ENCODE measurements at regions not wholly inside any gene's neighbourhood (a gene's known extent, or its start where the extent isn't known, plus 50 kb on each side); places are given as distances from the start of the nearest gene placed in this dataset.
A peak's percentile ranks its signal among the peaks of the same experiment; 100 is the strongest.

DNA sequence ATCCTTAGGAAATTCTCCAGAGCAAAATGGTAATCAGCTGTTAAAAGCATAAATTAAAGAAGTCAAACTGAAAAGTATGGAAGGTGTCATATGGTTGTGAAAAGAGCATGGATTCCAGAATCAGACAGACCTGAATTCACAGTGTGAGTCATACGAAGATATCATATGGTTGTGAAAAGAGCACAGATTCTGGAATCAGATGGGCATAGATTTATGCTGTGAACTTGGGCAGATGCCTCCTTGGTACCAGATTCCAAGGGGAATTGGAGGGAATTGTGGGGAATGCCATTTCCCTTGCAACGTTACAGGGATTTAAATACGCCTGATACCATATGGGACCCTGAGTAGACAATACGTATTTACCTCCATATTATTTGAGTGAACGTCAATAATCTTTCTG is 183.7 kb downstream of the GALC start:
- Histone ChIP-seq H3K9me3 (ENCODE audit: insufficient read depth, low read depth) (no peaks in the 10 kb centered on the region), H3F3A (ENCODE audit: insufficient read depth, low read depth) (no peaks in the 10 kb centered on the region), H3K79me2 (ENCODE audit: low read depth) (no peaks in the 10 kb centered on the region), H2AFZ (no peak overlapping the region), H3K4me1 (replicated peaks; ENCODE audit: insufficient read depth) (no peaks in the 10 kb centered on the region), H3K4me3 (no peak overlapping the region), H3K27ac (no peak overlapping the region), H4K20me1 (ENCODE audit: insufficient read depth) (no peaks in the 10 kb centered on the region), H3K27me3 (ENCODE audit: insufficient read depth, low read depth) (no peaks in the 10 kb centered on the region), H3K36me3 (ENCODE audit: low read depth) (no peaks in the 10 kb centered on the region), H3K4me2 (no peak overlapping the region), H3K9me2 (ENCODE audit: insufficient read depth) (no peaks in the 10 kb centered on the region)
- POLR2A ChIA-PET (ENCODE audit: unreplicated experiment), result no interaction called here
- CTCF ChIA-PET, result no interaction called here
- BruUV-seq (replicated peaks), result no TSS peak
- intact Hi-C loops (cut with micrococcal nuclease; ENCODE audit: unreplicated experiment), result no loop called here
- no peak for DNase-seq
- TF ChIP-seq EZH2 (IDR thresholded peaks at IDR 0.05; ENCODE audit: low read depth), result no peak
- TF ChIP-seq, protein P1, sequence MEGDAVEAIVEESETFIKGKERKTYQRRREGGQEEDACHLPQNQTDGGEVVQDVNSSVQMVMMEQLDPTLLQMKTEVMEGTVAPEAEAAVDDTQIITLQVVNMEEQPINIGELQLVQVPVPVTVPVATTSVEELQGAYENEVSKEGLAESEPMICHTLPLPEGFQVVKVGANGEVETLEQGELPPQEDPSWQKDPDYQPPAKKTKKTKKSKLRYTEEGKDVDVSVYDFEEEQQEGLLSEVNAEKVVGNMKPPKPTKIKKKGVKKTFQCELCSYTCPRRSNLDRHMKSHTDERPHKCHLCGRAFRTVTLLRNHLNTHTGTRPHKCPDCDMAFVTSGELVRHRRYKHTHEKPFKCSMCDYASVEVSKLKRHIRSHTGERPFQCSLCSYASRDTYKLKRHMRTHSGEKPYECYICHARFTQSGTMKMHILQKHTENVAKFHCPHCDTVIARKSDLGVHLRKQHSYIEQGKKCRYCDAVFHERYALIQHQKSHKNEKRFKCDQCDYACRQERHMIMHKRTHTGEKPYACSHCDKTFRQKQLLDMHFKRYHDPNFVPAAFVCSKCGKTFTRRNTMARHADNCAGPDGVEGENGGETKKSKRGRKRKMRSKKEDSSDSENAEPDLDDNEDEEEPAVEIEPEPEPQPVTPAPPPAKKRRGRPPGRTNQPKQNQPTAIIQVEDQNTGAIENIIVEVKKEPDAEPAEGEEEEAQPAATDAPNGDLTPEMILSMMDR (conservative IDR thresholded peaks at IDR 0.05), result no peak

DNA sequence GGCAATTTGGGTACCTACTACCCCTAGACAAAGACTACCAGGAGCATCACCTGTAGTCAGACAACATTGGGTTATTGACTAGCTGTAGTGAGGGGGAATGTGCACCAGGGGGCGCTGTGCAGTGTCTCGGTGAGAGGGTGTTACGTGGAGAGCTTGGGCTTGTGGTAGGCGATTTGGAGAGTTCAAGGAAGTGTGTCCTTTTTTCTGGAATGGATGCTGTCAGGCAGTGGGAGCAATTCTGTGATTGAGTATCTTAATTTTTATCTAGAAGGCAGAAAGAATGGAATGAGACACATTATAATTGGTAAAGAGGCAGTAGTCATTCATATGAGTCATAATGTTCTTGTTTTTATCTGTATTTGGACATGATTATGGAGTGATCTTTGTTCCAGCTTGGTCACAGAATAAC is 187.7 kb downstream of the GALC start:
- CTCF ChIA-PET, result no interaction called here
- intact Hi-C loops (cut with micrococcal nuclease; ENCODE audit: unreplicated experiment), result no loop called here

DNA sequence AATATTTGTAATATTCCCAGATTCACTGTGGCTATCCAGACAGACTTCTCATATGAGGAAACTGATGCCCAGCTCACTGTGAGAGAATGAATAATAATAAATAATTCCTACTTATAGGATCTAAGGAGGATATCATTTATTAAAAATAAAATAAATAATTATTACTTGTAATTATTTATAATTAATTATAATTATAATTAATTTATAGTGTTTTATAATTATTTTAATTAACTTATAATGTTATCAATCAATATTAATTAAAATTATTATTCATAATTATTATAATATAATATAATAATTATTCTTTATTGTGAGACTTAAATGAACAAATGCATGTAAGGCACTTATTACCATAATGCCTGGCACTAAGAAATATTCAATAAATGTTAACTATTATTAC is 192.8 kb downstream of the GALC start:
- no peak for DNase-seq
- no peak for TF ChIP-seq EZH2 (IDR thresholded peaks at IDR 0.05; ENCODE audit: low read depth)
- TF ChIP-seq, protein P1 (conservative IDR thresholded peaks at IDR 0.05), result no peak
- Histone ChIP-seq H3K36me3 (ENCODE audit: low read depth) (no peaks in the 10 kb centered on the region), H4K20me1 (ENCODE audit: insufficient read depth) (no peaks in the 10 kb centered on the region), H3K27ac (no peak overlapping the region), H3F3A (ENCODE audit: insufficient read depth, low read depth) (no peaks in the 10 kb centered on the region), H3K4me1 (replicated peaks; ENCODE audit: insufficient read depth) (no peaks in the 10 kb centered on the region), H3K4me2 (no peak overlapping the region), H3K27me3 (ENCODE audit: insufficient read depth, low read depth) (no peaks in the 10 kb centered on the region), H3K4me3 (no peak overlapping the region), H2AFZ (no peak overlapping the region), H3K9me3 (ENCODE audit: insufficient read depth, low read depth) (no peaks in the 10 kb centered on the region), H3K79me2 (ENCODE audit: low read depth) (no peaks in the 10 kb centered on the region), H3K9me2 (ENCODE audit: insufficient read depth) (no peaks in the 10 kb centered on the region)
- BruUV-seq (replicated peaks), result no TSS peak
- POLR2A ChIA-PET (ENCODE audit: unreplicated experiment), result no interaction called here
- CTCF ChIA-PET, result no interaction called here
- intact Hi-C loops (cut with micrococcal nuclease; ENCODE audit: unreplicated experiment), result no loop called here

More for the DNA sequence above, 187.7 kb downstream of the GALC start:
- no peaks in the 10 kb centered on the region for H3K36me3 ChIP-seq (ENCODE audit: low read depth)
- DNase-seq, result peak in 1 of 2 experiments; percentile 0
- POLR2A ChIA-PET (ENCODE audit: unreplicated experiment), result no interaction called here
- no peaks in the 10 kb centered on the region for H3K9me2 ChIP-seq (ENCODE audit: insufficient read depth)
- no peaks in the 10 kb centered on the region for H3F3A ChIP-seq (ENCODE audit: insufficient read depth, low read depth)
- H3K27ac ChIP-seq, result no peak overlapping the region
- H3K4me3 ChIP-seq, result no peak overlapping the region
- BruUV-seq (replicated peaks), result no TSS peak
- no peaks in the 10 kb centered on the region for H4K20me1 ChIP-seq (ENCODE audit: insufficient read depth)
- TF ChIP-seq EZH2 (IDR thresholded peaks at IDR 0.05; ENCODE audit: low read depth), result no peak
- TF ChIP-seq, protein P1 (conservative IDR thresholded peaks at IDR 0.05), result peak; percentile 71
- no peaks in the 10 kb centered on the region for H3K4me1 ChIP-seq (replicated peaks; ENCODE audit: insufficient read depth)
- no peaks in the 10 kb centered on the region for H3K27me3 ChIP-seq (ENCODE audit: insufficient read depth, low read depth)
- H3K9me3 ChIP-seq (ENCODE audit: insufficient read depth, low read depth), result no peaks in the 10 kb centered on the region
- H2AFZ ChIP-seq, result no peak overlapping the region
- no peaks in the 10 kb centered on the region for H3K79me2 ChIP-seq (ENCODE audit: low read depth)
- H3K4me2 ChIP-seq, result no peak overlapping the region

Measured in PC-9 (cell line).